Thymus (tissue), 11 donors: ENCODE measurements at regions not wholly inside any gene's neighbourhood (a gene's known extent, or its start where the extent isn't known, plus 50 kb on each side); places are given as distances from the start of the nearest gene placed in this dataset.
"Not testable (repeated sequence)": the region's sequence is repeated elsewhere in the genome, so short reads cannot be mapped to it uniquely, and the experiment has no call there.

Experiments used
- DNase-seq, 9 donors: peaks; one replicate each; pipeline ENCODE4 v3.0.0-alpha.2; 2013; ENCODE audit warnings: low spot score in 9 of 9, low read depth in 6 of 9, missing footprints in 1 of 9
- H3K27ac ChIP-seq, 2 donors: one replicate each; pipeline ENCODE4 v1.5.1; 2013; ENCODE audit warnings: control low read depth in 1 of 2, low read depth in 1 of 2, low read length in 1 of 2, mild to moderate bottlenecking in 1 of 2, moderate library complexity in 1 of 2
- H3K27me3 ChIP-seq, 2 donors: one replicate each; pipeline ENCODE4 v1.5.1; 2013; ENCODE audit warnings: low read length in 1 of 2; ENCODE audit not compliant: control insufficient read depth in 2 of 2, insufficient read depth in 1 of 2
- H3K36me3 ChIP-seq, 2 donors: one replicate each; pipeline ENCODE4 v1.5.1; 2013; ENCODE audit warnings: low read length in 1 of 2, mild to moderate bottlenecking in 1 of 2, moderate library complexity in 1 of 2; ENCODE audit not compliant: control insufficient read depth in 2 of 2, insufficient read depth in 2 of 2
- H3K4me1 ChIP-seq, 2 donors: one replicate each; pipeline ENCODE4 v1.5.1; 2013; ENCODE audit warnings: low read length in 2 of 2; ENCODE audit not compliant: control insufficient read depth in 2 of 2, insufficient read depth in 2 of 2
- H3K4me3 ChIP-seq, 2 donors: one replicate each; pipeline ENCODE4 v1.5.1; 2013; ENCODE audit warnings: low read length in 2 of 2, control low read depth in 1 of 2, mild to moderate bottlenecking in 1 of 2
- H3K9me3 ChIP-seq, 2 donors: one replicate each; pipeline ENCODE4 v1.5.1; 2013; ENCODE audit warnings: low read length in 1 of 2, mild to moderate bottlenecking in 1 of 2; ENCODE audit not compliant: control insufficient read depth in 2 of 2, insufficient read depth in 1 of 2
- WGBS: extraction: QIAGEN DNeasy Blood & Tissue Kit; methylation state at CpG from one replicate; pipeline ENCODE4 v1.1.7; 2013; 5-methylcytosine and 5-hydroxymethylcytosine counted together
- donor health status: healthy.

- WGBS = 90% methylated on average over 2 of the region's 2 CpGs
- Histone ChIP-seq H3K9me3 (peaks cover 0 to 10% of the 10 kb centered on the region in 2 donors), H3K27me3 (no peaks in the 10 kb centered on the region), H3K36me3 (no peaks in the 10 kb centered on the region), H3K27ac (no peak overlapping the region), H3K4me1 (no peaks in the 10 kb centered on the region), H3K4me3 (no peak overlapping the region)
- no peak for DNase-seq
These were observed 503.0 kb upstream of the ZNF608 start for GRCh38 chr5:125249400-125249799.

- no peak overlapping the region for H3K27ac ChIP-seq
- H3K9me3 ChIP-seq = peaks cover 0 to 11% of the 10 kb centered on the region in 2 donors
- H3K4me1 ChIP-seq = no peaks in the 10 kb centered on the region
- H3K36me3 ChIP-seq = no peaks in the 10 kb centered on the region
- no peaks in the 10 kb centered on the region for H3K27me3 ChIP-seq
- no peak for DNase-seq
- H3K4me3 ChIP-seq = no peak overlapping the region
These were observed 505.3 kb upstream of the ZNF608 start for GRCh38 chr5:125251703-125252102.

- not testable (repeated sequence) for H3K36me3 ChIP-seq, DNase-seq, H3K27me3 ChIP-seq, H3K27ac ChIP-seq, H3K4me3 ChIP-seq, H3K4me1 ChIP-seq
- peaks cover 0 to 11% of the 10 kb centered on the region in 2 donors for H3K9me3 ChIP-seq
- 97% methylated on average over 7 of the region's 7 CpGs for WGBS
These were observed 507.2 kb upstream of the ZNF608 start for GRCh38 chr5:125253634-125254033.

- Histone ChIP-seq H3K9me3 (peaks cover 0 to 11% of the 10 kb centered on the region in 2 donors), H3K27ac (no peak overlapping the region), H3K4me1 (no peaks in the 10 kb centered on the region), H3K27me3 (no peaks in the 10 kb centered on the region), H3K4me3 (no peak overlapping the region), H3K36me3 (no peaks in the 10 kb centered on the region)
- no peak for DNase-seq
- 60% methylated on average over 3 of the region's 3 CpGs for WGBS
These were observed 507.8 kb upstream of the ZNF608 start for GRCh38 chr5:125254267-125254666.

GRCh38 chr5:125256296-125256695 lies 509.9 kb upstream of the ZNF608 start:
- Histone ChIP-seq H3K36me3 (no peaks in the 10 kb centered on the region), H3K27ac (no peak overlapping the region), H3K9me3 (peaks cover 0 to 11% of the 10 kb centered on the region in 2 donors), H3K4me1 (no peaks in the 10 kb centered on the region), H3K27me3 (no peaks in the 10 kb centered on the region), H3K4me3 (no peak overlapping the region)
- no peak for DNase-seq
- 96% methylated on average over 3 of the region's 3 CpGs for WGBS

GRCh38 chr5:125257057-125257972 lies 510.9 kb upstream of the ZNF608 start:
- 92% methylated on average over 4 of the region's 4 CpGs for WGBS
- no peak for DNase-seq
- no peak overlapping the region for H3K4me3 ChIP-seq
- H3K27ac ChIP-seq = no peak overlapping the region
- H3K27me3 ChIP-seq = no peaks in the 10 kb centered on the region
- no peaks in the 10 kb centered on the region for H3K36me3 ChIP-seq
- peaks cover 0 to 11% of the 10 kb centered on the region in 2 donors for H3K9me3 ChIP-seq
- H3K4me1 ChIP-seq = no peaks in the 10 kb centered on the region

GRCh38 chr5:125257997-125258396 lies 511.6 kb upstream of the ZNF608 start:
- Histone ChIP-seq H3K9me3 (peaks cover 0 to 11% of the 10 kb centered on the region in 2 donors), H3K27ac (no peak overlapping the region), H3K36me3 (no peaks in the 10 kb centered on the region), H3K4me1 (no peaks in the 10 kb centered on the region), H3K4me3 (no peak overlapping the region), H3K27me3 (no peaks in the 10 kb centered on the region)
- no peak for DNase-seq

- 83% methylated on average over 2 of the region's 2 CpGs for WGBS
- no peak for DNase-seq
- Histone ChIP-seq H3K36me3 (no peaks in the 10 kb centered on the region), H3K4me1 (no peaks in the 10 kb centered on the region), H3K4me3 (no peak overlapping the region), H3K9me3 (peaks cover 0 to 7% of the 10 kb centered on the region in 2 donors), H3K27me3 (no peaks in the 10 kb centered on the region), H3K27ac (no peak overlapping the region)
These were observed 512.2 kb upstream of the ZNF608 start for GRCh38 chr5:125258615-125259014.

GRCh38 chr5:125261505-125262250 lies 515.2 kb upstream of the ZNF608 start:
- no peaks in the 10 kb centered on the region for H3K4me1 ChIP-seq

More at GRCh38 chr5:125261505-125262250, 515.2 kb upstream of the ZNF608 start:
- Histone ChIP-seq H3K36me3 (no peaks in the 10 kb centered on the region), H3K27ac (no peak overlapping the region), H3K9me3 (no peaks in the 10 kb centered on the region), H3K27me3 (no peaks in the 10 kb centered on the region), H3K4me3 (no peak overlapping the region)
- WGBS = 97% methylated on average over 2 of the region's 2 CpGs
- no peak for DNase-seq
